ENCODE measurements at regions not wholly inside any gene's neighbourhood (a gene's known extent, or its start where the extent isn't known, plus 50 kb on each side); places are given as distances from the start of the nearest gene placed in this dataset.
A peak's percentile ranks its signal among the peaks of the same experiment; 100 is the strongest.

DNA sequence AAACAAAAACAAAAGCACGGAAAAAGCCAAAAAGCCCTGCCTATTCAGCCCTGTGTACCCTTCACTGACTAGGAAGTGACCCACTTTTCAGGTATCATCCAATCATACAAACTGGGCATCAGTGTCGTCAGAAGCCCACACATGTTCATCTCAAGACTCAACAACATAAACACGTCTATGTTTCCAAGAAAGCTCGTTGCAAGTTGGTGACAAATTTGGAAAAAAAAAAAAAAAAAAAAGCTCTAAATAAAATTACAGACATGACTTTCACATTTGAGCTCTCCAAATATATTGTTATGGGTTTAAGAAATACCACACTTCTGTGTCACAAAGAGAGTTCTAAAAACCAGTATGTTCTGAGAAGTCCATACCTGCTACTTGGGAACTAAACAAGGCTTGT is 204.7 kb upstream of the KLF14 start:
- Mint-ChIP-seq H3K9me3 (no peaks in the 10 kb centered on the region), H3K4me1 (ENCODE audit: unreplicated experiment) (peaks cover 10% of the 10 kb centered on the region), H3K36me3 (no peaks in the 10 kb centered on the region), H3K27ac (no peak overlapping the region), H3K27me3 (no peaks in the 10 kb centered on the region), H3K4me3 (no peak overlapping the region)
- DNase-seq (ENCODE audit: extremely low spot score, unreplicated experiment): no peak
- TF ChIP-seq, protein P1, sequence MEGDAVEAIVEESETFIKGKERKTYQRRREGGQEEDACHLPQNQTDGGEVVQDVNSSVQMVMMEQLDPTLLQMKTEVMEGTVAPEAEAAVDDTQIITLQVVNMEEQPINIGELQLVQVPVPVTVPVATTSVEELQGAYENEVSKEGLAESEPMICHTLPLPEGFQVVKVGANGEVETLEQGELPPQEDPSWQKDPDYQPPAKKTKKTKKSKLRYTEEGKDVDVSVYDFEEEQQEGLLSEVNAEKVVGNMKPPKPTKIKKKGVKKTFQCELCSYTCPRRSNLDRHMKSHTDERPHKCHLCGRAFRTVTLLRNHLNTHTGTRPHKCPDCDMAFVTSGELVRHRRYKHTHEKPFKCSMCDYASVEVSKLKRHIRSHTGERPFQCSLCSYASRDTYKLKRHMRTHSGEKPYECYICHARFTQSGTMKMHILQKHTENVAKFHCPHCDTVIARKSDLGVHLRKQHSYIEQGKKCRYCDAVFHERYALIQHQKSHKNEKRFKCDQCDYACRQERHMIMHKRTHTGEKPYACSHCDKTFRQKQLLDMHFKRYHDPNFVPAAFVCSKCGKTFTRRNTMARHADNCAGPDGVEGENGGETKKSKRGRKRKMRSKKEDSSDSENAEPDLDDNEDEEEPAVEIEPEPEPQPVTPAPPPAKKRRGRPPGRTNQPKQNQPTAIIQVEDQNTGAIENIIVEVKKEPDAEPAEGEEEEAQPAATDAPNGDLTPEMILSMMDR (conservative IDR thresholded peaks at IDR 0.05): no peak

DNA sequence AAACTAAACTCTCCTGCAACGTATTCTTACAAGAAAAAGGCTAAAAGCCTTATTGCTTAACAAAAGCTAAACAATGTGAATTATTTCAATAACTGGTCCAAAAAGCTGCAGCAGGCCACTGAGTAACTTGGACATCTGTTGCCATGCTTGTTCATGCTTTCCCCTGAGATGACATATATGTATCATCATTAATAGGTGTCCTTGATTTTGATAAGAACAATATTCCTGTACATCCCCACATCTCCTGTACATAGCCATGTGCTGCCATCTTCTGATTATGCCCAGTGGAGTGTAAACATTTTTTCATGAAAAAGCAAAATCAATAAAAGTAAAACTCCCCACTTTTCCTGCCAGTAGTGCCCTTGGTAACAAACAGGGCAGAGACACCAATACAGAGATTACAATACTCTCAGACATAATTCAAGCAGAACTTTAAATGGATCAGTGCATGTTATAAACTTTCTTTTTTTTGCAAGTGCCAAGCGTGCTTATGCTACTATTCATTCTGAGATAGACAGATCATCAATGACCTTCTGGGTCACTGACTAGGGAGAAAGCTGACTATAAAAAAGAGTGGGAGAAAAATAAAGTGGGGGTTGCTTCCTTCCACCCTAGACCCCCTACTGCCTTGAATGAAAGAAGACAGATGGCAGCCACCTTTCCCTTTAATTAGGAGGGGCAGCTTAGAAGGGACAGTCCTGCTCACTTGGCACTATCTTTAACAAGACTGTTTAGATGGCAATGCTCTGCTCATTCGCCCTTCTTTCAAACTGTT is 205.5 kb upstream of the KLF14 start:
- Mint-ChIP-seq H3K27ac (no peak overlapping the region), H3K4me1 (ENCODE audit: unreplicated experiment) (peaks cover 10% of the 10 kb centered on the region), H3K4me3 (no peak overlapping the region), H3K9me3 (no peaks in the 10 kb centered on the region), H3K27me3 (no peaks in the 10 kb centered on the region), H3K36me3 (no peaks in the 10 kb centered on the region)
- DNase-seq (ENCODE audit: extremely low spot score, unreplicated experiment): no peak
- TF ChIP-seq, protein P1 (conservative IDR thresholded peaks at IDR 0.05): no peak

DNA sequence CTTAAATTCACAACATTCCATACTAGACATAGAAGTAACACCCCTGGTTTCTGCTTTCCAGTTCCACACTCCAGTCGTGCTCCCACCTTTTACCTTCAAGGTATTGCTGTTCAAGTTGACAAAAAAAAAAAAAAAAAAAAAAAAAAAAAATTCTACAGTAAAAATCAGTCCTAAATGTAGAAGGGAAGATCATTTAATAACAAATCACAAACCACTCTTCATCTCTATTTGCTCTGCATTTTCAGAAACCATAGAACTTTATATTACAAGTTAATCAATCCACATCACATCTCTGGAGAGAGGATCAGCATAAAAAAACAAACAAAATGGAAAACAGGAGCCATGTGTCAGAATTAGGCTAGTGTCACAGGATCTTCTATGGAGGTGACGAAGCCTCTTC is 206.3 kb upstream of the KLF14 start:
- no peaks in the 10 kb centered on the region for H3K27me3 Mint-ChIP-seq
- H3K9me3 Mint-ChIP-seq: no peaks in the 10 kb centered on the region
- H3K36me3 Mint-ChIP-seq: no peaks in the 10 kb centered on the region
- H3K4me1 Mint-ChIP-seq (ENCODE audit: unreplicated experiment): peaks cover 10% of the 10 kb centered on the region
- TF ChIP-seq, protein P1 (conservative IDR thresholded peaks at IDR 0.05): no peak
- H3K27ac Mint-ChIP-seq: no peak overlapping the region
- DNase-seq (ENCODE audit: extremely low spot score, unreplicated experiment): no peak
- no peak overlapping the region for H3K4me3 Mint-ChIP-seq

DNA sequence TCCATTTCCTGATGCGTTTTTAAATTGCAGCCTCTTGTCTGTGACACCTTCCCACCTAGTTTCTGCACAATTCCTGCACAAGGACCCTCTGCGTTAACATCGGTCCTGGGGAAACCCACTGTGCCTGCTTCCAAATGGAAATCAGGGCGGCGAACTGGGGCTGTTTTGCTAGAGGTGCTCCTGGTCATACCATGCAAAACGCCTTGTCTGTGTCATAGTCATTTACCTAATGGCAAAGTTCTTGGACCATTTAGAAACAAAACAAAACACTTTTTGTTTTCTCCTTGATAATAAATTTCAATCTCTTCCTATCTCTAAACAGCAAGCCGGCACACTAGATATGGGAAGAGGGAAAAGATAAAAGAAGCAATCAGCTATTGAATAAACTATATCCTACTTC is 206.9 kb upstream of the KLF14 start:
- Mint-ChIP-seq H3K4me1 (ENCODE audit: unreplicated experiment) (peaks cover 10% of the 10 kb centered on the region), H3K9me3 (no peaks in the 10 kb centered on the region), H3K36me3 (no peaks in the 10 kb centered on the region), H3K4me3 (peak overlapping the region; percentile 3), H3K27ac (no peak overlapping the region), H3K27me3 (no peaks in the 10 kb centered on the region)
- no peak for DNase-seq (ENCODE audit: extremely low spot score, unreplicated experiment)
- TF ChIP-seq, protein P1 (conservative IDR thresholded peaks at IDR 0.05): no peak

DNA sequence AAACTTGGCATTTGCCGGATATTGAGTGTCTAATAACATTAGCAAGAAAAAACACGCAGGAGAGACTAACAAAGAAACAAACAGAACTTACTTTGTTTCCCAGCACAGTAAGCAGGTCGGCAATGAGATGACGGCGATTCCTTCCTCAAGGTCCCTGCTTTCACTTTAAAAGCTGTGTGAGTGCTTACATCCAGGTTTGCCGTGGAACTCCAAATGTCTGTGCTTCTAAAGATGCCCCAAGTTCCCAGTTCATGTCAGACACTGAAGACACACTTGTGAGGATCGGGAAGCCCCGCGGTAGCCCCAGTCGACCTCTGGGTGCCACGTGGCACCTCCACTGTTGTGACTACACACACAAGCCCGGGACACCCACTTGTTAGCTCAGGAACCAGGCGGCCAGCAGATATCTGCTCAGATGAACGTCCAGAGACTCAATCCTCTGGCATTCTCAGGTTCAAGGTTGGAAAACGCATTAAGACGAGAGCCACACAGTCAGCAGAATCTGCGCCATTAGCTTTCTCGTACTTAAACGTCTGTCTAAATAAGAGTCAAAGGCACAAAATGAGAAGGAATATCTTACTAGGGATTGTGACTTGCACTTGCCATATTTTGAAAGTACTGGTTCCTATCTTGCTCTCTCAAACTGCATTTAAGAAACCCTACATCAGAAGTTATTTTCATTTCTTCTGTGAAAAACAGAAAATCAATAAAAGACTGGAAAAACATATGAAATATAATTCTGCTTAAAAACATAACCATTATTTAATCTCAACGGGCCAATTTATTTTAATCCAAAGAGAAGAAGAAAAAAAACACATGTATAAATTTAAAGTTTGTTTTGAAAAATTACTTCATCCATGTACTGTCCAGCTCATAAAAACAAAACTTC is 207.6 kb upstream of the KLF14 start:
- TF ChIP-seq, protein P1 (conservative IDR thresholded peaks at IDR 0.05): no peak
- no peaks in the 10 kb centered on the region for H3K27me3 Mint-ChIP-seq
- no peak overlapping the region for H3K27ac Mint-ChIP-seq
- H3K4me1 Mint-ChIP-seq (ENCODE audit: unreplicated experiment): peaks cover 10% of the 10 kb centered on the region
- peak overlapping the region; percentile 3 for H3K4me3 Mint-ChIP-seq
- H3K36me3 Mint-ChIP-seq: no peaks in the 10 kb centered on the region
- H3K9me3 Mint-ChIP-seq: no peaks in the 10 kb centered on the region
- no peak for DNase-seq (ENCODE audit: extremely low spot score, unreplicated experiment)
